H1 (cell line): ENCODE measurements at regions not wholly inside any gene's neighbourhood (a gene's known extent, or its start where the extent isn't known, plus 50 kb on each side); places are given as distances from the start of the nearest gene placed in this dataset.
A peak's percentile ranks its signal among the peaks of the same experiment; 100 is the strongest.

Experiments
- CTCF ChIA-PET: fragments of 300-600 bp; sonication (Branson Sonifier 250); formaldehyde crosslinking; loops from one replicate; lab custom pipeline; 2021; ENCODE audit not compliant: partially characterized antibody; lab: Charles Lee
- POLR2A ChIA-PET: fragments of 300-600 bp; sonication (Branson Sonifier 250); formaldehyde crosslinking; loops from one replicate; lab custom pipeline; 2021; ENCODE audit warnings: inconsistent platforms; ENCODE audit not compliant: partially characterized antibody; lab: Charles Lee
- DNase-seq, 2 experiments: peaks; one replicate each; pipeline versions ENCODE4 v3.0.0 to v3.0.0-alpha.2; 2010 to 2022; ENCODE audit warnings: low spot score in 2 of 2, low read depth in 1 of 2, mixed read lengths in 1 of 2
- FAIRE-seq: peaks from 2 replicates; lab custom pipeline; 2011; peaks lifted over from hg19 to GRCh38; lab: Jason Lieb, UNC
- H2AFZ ChIP-seq: 2 replicates; pipeline ENCODE4 v1.8.1; 2012; ENCODE audit warnings: low read length, inconsistent platforms
- H2AK5ac ChIP-seq: 2 replicates; pipeline ENCODE4 v1.6.1; 2013; ENCODE audit warnings: low read depth, low read length
- H2BK120ac ChIP-seq: replicated peaks from 2 replicates; pipeline ENCODE3; 2013; ENCODE audit warnings: low read depth, low read length, inconsistent platforms
- H2BK12ac ChIP-seq: 2 replicates; pipeline ENCODE4 v1.6.1; 2013; ENCODE audit warnings: low read depth, low read length
- H2BK15ac ChIP-seq: 2 replicates; pipeline ENCODE4 v1.6.1; 2013; ENCODE audit warnings: low read length
- H2BK20ac ChIP-seq: 2 replicates; pipeline ENCODE4 v1.6.1; 2013; ENCODE audit warnings: low read length
- H2BK5ac ChIP-seq: 2 replicates; pipeline ENCODE4 v1.6.1; 2013; ENCODE audit warnings: low read depth, low read length
- H3K14ac ChIP-seq: 2 replicates; pipeline ENCODE4 v1.6.1; 2013; ENCODE audit warnings: inconsistent platforms; ENCODE audit not compliant: insufficient read length
- H3K18ac ChIP-seq: 2 replicates; pipeline ENCODE4 v1.6.1; 2013; ENCODE audit warnings: low read length; ENCODE audit errors: extremely low read depth
- H3K23ac ChIP-seq: 2 replicates; pipeline ENCODE4 v1.6.1; 2013; ENCODE audit warnings: inconsistent platforms; ENCODE audit not compliant: insufficient read length
- H3K23me2 ChIP-seq: 2 replicates; pipeline ENCODE4 v1.6.1; 2013; ENCODE audit warnings: low read depth, low read length
- H3K27ac ChIP-seq: 2 replicates; pipeline ENCODE4 v1.6.1; 2011; ENCODE audit warnings: low read depth, low read length, inconsistent platforms
- H3K27me3 ChIP-seq, 4 experiments: replicated peaks in 1 of 4; 1 replicate in 1 of 4; 2 replicates in 3 of 4; pipeline versions ENCODE4 v1.6.1 to v1.8.1; 2011 to 2013; ENCODE audit warnings: low read length in 3 of 4, mild to moderate bottlenecking in 3 of 4, inconsistent platforms in 2 of 4, mixed read lengths in 2 of 4, moderate library complexity in 1 of 4; ENCODE audit not compliant: control insufficient read depth in 3 of 4, insufficient read depth in 3 of 4; ENCODE audit errors: extremely low read depth in 1 of 4
- H3K36me3 ChIP-seq, 4 experiments: 2 replicates each; pipeline versions ENCODE4 v1.6.1 to v1.8.1; 2011 to 2013; ENCODE audit warnings: mild to moderate bottlenecking in 4 of 4, low read length in 3 of 4, moderate library complexity in 2 of 4, control low read depth in 1 of 4, inconsistent platforms in 1 of 4; ENCODE audit not compliant: insufficient read depth in 4 of 4, control insufficient read depth in 2 of 4
- H3K4ac ChIP-seq: replicated peaks from 2 replicates; pipeline ENCODE3; 2013; ENCODE audit warnings: low read length, low read depth, mixed read lengths, inconsistent platforms; ENCODE audit not compliant: insufficient read length
- H3K4me1 ChIP-seq, 4 experiments: replicated peaks in 1 of 4; 1 replicate in 1 of 4; 2 replicates in 3 of 4; pipeline versions ENCODE4 v1.6.1 to v1.8.1; 2011 to 2013; ENCODE audit warnings: low read length in 3 of 4, inconsistent platforms in 2 of 4, mixed read lengths in 1 of 4; ENCODE audit not compliant: insufficient read depth in 4 of 4, control insufficient read depth in 3 of 4
- H3K4me2 ChIP-seq, 2 experiments: 2 replicates each; pipeline versions ENCODE4 v1.6.1 to v1.8.1; 2011 to 2013; ENCODE audit warnings: low read depth in 2 of 2, low read length in 2 of 2, control low read depth in 1 of 2, inconsistent platforms in 1 of 2, mild to moderate bottlenecking in 1 of 2; ENCODE audit not compliant: insufficient read depth in 1 of 2
- H3K4me3 ChIP-seq, 4 experiments: fragments of 200-600, 300-600 bp in 1 of 4; sonication (generic), shearing (Covaris generic), sonication (Bioruptor Twin) in 1 of 4; 2 replicates each; pipeline versions ENCODE4 v1.5.1 to v1.8.1; 2011 to 2016; ENCODE audit warnings: low read length in 4 of 4, low read depth in 3 of 4, control low read depth in 2 of 4, inconsistent platforms in 2 of 4, mild to moderate bottlenecking in 2 of 4, mixed read lengths in 1 of 4, moderate library complexity in 1 of 4; ENCODE audit not compliant: insufficient read depth in 2 of 4; ENCODE audit errors: extremely low read depth in 1 of 4
- H3K56ac ChIP-seq: replicated peaks from 2 replicates; pipeline ENCODE3; 2013; ENCODE audit warnings: low read depth, mild to moderate bottlenecking, mixed read lengths, low read length, inconsistent platforms; ENCODE audit not compliant: insufficient read length
- H3K79me1 ChIP-seq: 2 replicates; pipeline ENCODE4 v1.6.1; 2013; ENCODE audit warnings: low read depth, low read length, control low read depth
- H3K79me2 ChIP-seq, 2 experiments: 2 replicates each; pipeline versions ENCODE4 v1.6.1 to v1.8.1; 2012 to 2013; ENCODE audit warnings: low read length in 2 of 2, mild to moderate bottlenecking in 2 of 2, inconsistent platforms in 1 of 2; ENCODE audit not compliant: insufficient read depth in 2 of 2, control insufficient read depth in 1 of 2
- H3K9ac ChIP-seq, 4 experiments: replicated peaks in 1 of 4; 1 replicate in 1 of 4; 2 replicates in 3 of 4; pipeline versions ENCODE4 v1.6.1 to v1.8.1; 2011 to 2013; ENCODE audit warnings: low read depth in 3 of 4, low read length in 3 of 4, control low read depth in 2 of 4, mild to moderate bottlenecking in 2 of 4, moderate library complexity in 2 of 4, inconsistent platforms in 1 of 4; ENCODE audit errors: extremely low read depth in 1 of 4
- H3K9me3 ChIP-seq, 2 experiments: 2 replicates each; pipeline versions ENCODE4 v1.6.1 to v1.8.1; 2012 to 2013; ENCODE audit warnings: mild to moderate bottlenecking in 2 of 2, moderate library complexity in 2 of 2, control low read depth in 1 of 2, inconsistent platforms in 1 of 2, low read depth in 1 of 2, low read length in 1 of 2, mixed read lengths in 1 of 2; ENCODE audit not compliant: insufficient read depth in 2 of 2
- H4K20me1 ChIP-seq, 2 experiments: replicated peaks in 1 of 2; 2 replicates each; pipeline versions ENCODE3 to v1.8.1; 2011 to 2013; ENCODE audit warnings: inconsistent platforms in 2 of 2, low read length in 2 of 2, mild to moderate bottlenecking in 1 of 2; ENCODE audit not compliant: insufficient read depth in 2 of 2, control insufficient read depth in 1 of 2
- H4K5ac ChIP-seq: 2 replicates; pipeline ENCODE4 v1.6.1; 2013; ENCODE audit warnings: low read length, low read depth, mixed read lengths, inconsistent platforms; ENCODE audit not compliant: insufficient read length
- H4K8ac ChIP-seq: 2 replicates; pipeline ENCODE4 v1.8.0; 2013; ENCODE audit warnings: mild to moderate bottlenecking, moderate library complexity, low read length, inconsistent platforms; ENCODE audit not compliant: insufficient read depth; ENCODE audit errors: extremely low read depth
- H4K91ac ChIP-seq: replicated peaks from 2 replicates; pipeline ENCODE3; 2013; ENCODE audit warnings: low read length, mixed read lengths, inconsistent platforms; ENCODE audit not compliant: insufficient read length
- CBX5 ChIP-seq: fragments of 300-800, 300-1000 bp; sonication (generic); IDR thresholded peaks from 2 replicates; pipeline ENCODE4 v1.7.1; 2016; ENCODE audit warnings: antibody characterized with exemption, low read length, low read depth
- CHD1 ChIP-seq: IDR thresholded peaks from 2 replicates; pipeline ENCODE4 v1.6.1; 2012; ENCODE audit warnings: low read depth, low read length, improper control_type of control experiment
- EGR1 ChIP-seq: IDR thresholded peaks from 2 replicates; pipeline ENCODE4 v1.6.1; 2011; ENCODE audit warnings: low read depth, low read length, borderline replicate concordance
- EP300 ChIP-seq, 2 experiments: IDR thresholded peaks; 1 replicate in 1 of 2; 2 replicates in 1 of 2; pipeline ENCODE4 v1.6.1; 2011 to 2012; ENCODE audit warnings: low read depth in 2 of 2, low read length in 2 of 2, mild to moderate bottlenecking in 2 of 2, borderline replicate concordance in 1 of 2, inconsistent platforms in 1 of 2, moderate library complexity in 1 of 2
- KDM1A ChIP-seq: fragments of 200-600, 300-600 bp; sonication (generic); IDR thresholded peaks from 2 replicates; pipeline ENCODE4 v1.7.1; 2016; ENCODE audit warnings: mild to moderate bottlenecking, low read length, borderline replicate concordance
- POLR2A ChIP-seq, 2 experiments: IDR thresholded peaks; 1 replicate in 1 of 2; 2 replicates in 1 of 2; pipeline ENCODE4 v1.6.1; 2011; ENCODE audit warnings: low read depth in 2 of 2, low read length in 2 of 2, mild to moderate bottlenecking in 2 of 2; ENCODE audit errors: control extremely low read depth in 1 of 2
- RBBP5 ChIP-seq: IDR thresholded peaks from 2 replicates; pipeline ENCODE4 v1.7.1; 2012; ENCODE audit warnings: low read depth, mild to moderate bottlenecking, inconsistent platforms, low read length, moderate library complexity, borderline replicate concordance
- RNF2 ChIP-seq: fragments of 200-900, 300-1000 bp; sonication (generic); IDR thresholded peaks from 2 replicates; pipeline ENCODE4 v1.7.1; 2016; ENCODE audit warnings: borderline replicate concordance, low read depth, mild to moderate bottlenecking, antibody characterized with exemption, low read length; ENCODE audit not compliant: poor library complexity, severe bottlenecking; ENCODE audit errors: missing control alignments
- RXRA ChIP-seq: IDR thresholded peaks from 2 replicates; pipeline ENCODE4 v1.6.1; 2011; ENCODE audit warnings: low read depth, mild to moderate bottlenecking, low read length, moderate library complexity; ENCODE audit not compliant: insufficient read depth
- SAP30 ChIP-seq: fragments of 300-600 bp; sonication (generic); IDR thresholded peaks from 2 replicates; pipeline ENCODE4 v1.7.1; 2012; ENCODE audit warnings: low read length, moderate library complexity, mild to moderate bottlenecking, inconsistent platforms; ENCODE audit not compliant: insufficient read depth, insufficient replicate concordance
- TAF1 ChIP-seq: IDR thresholded peaks from 2 replicates; pipeline ENCODE4 v1.6.1; 2011; ENCODE audit warnings: mild to moderate bottlenecking, low read depth, low read length
- ZNF274 ChIP-seq: IDR thresholded peaks from 2 replicates; pipeline ENCODE4 v1.7.0; 2012; ENCODE audit warnings: low read length, borderline replicate concordance; ENCODE audit errors: extremely low read depth
- WGBS, 2 experiments: shearing (Covaris generic) in 1 of 2; methylation state at CpG; one replicate each; pipeline versions ENCODE4 v1.1.6 to v1.1.7; 2013 to 2015; ENCODE audit warnings: low lambda C conversion rate in 2 of 2, mixed read lengths in 2 of 2, inconsistent platforms in 1 of 2, low coverage in 1 of 2, missing lambda C conversion rate in 1 of 2; ENCODE audit not compliant: insufficient replicate concordance in 2 of 2, insufficient coverage in 1 of 2, insufficient read length in 1 of 2; ENCODE audit errors: extremely low coverage in 1 of 2, missing lambda C conversion rate in 1 of 2; 5-methylcytosine and 5-hydroxymethylcytosine counted together

DNA sequence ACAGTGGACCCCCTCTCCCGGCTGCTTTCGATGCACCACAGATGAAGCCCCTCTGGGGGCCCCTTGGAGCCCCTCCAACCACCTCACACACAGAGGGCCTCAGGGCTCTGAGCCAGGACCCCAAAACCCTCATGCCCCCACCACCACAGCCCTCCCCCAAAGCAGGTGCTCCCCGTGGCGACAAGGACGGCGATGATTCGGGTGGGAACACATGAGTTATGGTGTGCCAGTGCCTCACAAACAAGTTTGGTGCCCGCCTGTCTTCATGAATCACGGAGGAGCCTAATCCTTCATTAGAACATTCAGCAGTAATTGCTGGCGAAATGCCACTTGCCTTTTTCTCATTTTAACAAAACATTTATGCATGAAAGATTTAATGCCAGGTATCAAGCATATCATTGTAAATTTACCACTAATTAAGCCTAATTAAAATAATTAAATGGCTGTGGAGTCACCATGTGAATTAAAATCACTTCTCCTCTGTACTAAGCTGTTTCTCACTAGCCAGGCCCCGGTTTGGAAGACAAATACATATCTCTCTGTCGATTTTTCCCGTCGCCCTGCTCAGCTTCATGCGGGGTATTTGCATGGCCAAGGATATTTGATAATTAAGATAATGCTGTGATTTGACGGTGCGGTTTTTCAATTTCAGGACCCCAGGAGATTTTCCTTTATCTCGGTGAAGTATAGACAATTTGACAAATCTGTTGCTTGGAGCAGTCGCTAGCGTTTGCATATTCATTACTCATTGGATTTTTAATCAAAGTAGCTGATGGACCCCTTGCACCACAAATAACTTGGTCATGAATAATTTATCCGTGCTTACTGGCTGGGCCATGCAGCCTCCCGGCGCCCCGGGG lies 157.0 kb downstream of the TLE3 start:
- no peak overlapping the region for H3K23ac ChIP-seq
- no peak overlapping the region for H2AK5ac ChIP-seq
- H2BK20ac ChIP-seq = no peak overlapping the region
- CTCF ChIA-PET = no interaction called here
- H3K23me2 ChIP-seq = no peaks in the 10 kb centered on the region
- H3K27me3 ChIP-seq = no peaks in the 10 kb centered on the region
- no peak overlapping the region for H2BK15ac ChIP-seq
- peaks cover 3 to 10% (median 4%) of the 10 kb centered on the region in 4 experiments; a peak in 5 of 7 replicates for H3K4me1 ChIP-seq
- no peak overlapping the region for H3K56ac ChIP-seq
- DNase-seq (no peak), FAIRE-seq (no peak)
- H4K5ac ChIP-seq = no peak overlapping the region
- no peak overlapping the region for H3K14ac ChIP-seq
- H3K27ac ChIP-seq = no peak overlapping the region
- H3K36me3 ChIP-seq = no peaks in the 10 kb centered on the region
- no peaks in the 10 kb centered on the region for H4K20me1 ChIP-seq
- no peak overlapping the region for H2BK120ac ChIP-seq
- H4K91ac ChIP-seq = no peak overlapping the region
- no peak overlapping the region for H3K4me3 ChIP-seq
- 92% methylated on average over 24 of the region's 24 CpGs; no CpG with 5 or more reads in 1 of the 2 experiments for WGBS, 2 experiments
- no peak overlapping the region for H3K4ac ChIP-seq
- no peak overlapping the region for H2BK5ac ChIP-seq
- H2BK12ac ChIP-seq = no peak overlapping the region
- POLR2A ChIA-PET = no interaction called here
- H3K79me1 ChIP-seq = no peaks in the 10 kb centered on the region
- no peaks in the 10 kb centered on the region for H3K79me2 ChIP-seq
- peak overlapping the region in 1 of 2 experiments; percentile 41; a peak in 1 of 4 replicates for H3K4me2 ChIP-seq
- H2AFZ ChIP-seq = no peak overlapping the region
- no peak overlapping the region for H4K8ac ChIP-seq
- no peak overlapping the region for H3K9ac ChIP-seq
- peaks cover 0 to 4% of the 10 kb centered on the region in 2 experiments; a peak in 1 of 4 replicates for H3K9me3 ChIP-seq
- no peak overlapping the region for H3K18ac ChIP-seq
- TF ChIP-seq CBX5 = no peak
- no peak for TF ChIP-seq POLR2A (IDR thresholded peaks at IDR 0.05; ENCODE audit: control extremely low read depth in 1 of 2, low read depth in 2 of 2, low read length in 2 of 2)
- no peak for TF ChIP-seq RNF2
- no peak for TF ChIP-seq SAP30
- no peak for TF ChIP-seq EGR1
- TF ChIP-seq RXRA = no peak
- no peak for TF ChIP-seq EP300 (IDR thresholded peaks at IDR 0.05; ENCODE audit: borderline replicate concordance in 1 of 2, low read depth in 2 of 2, low read length in 2 of 2)
- no peak for TF ChIP-seq ZNF274
- no peak for TF ChIP-seq RBBP5
- TF ChIP-seq TAF1 = no peak
- TF ChIP-seq CHD1 = no peak
- TF ChIP-seq KDM1A = no peak
